ENCODE measurements at regions not wholly inside any gene's neighbourhood (a gene's known extent, or its start where the extent isn't known, plus 50 kb on each side); places are given as distances from the start of the nearest gene placed in this dataset.

GRCh38 chr6:27728442-27728841 is 183.8 kb downstream of the OR2B2 start:
- DNase-seq (ENCODE audit: low read depth, low spot score), result no peak
- H3K4me1 ChIP-seq (ENCODE audit: control insufficient read depth, extremely low read depth, insufficient read depth, low read length), result no peaks in the 10 kb centered on the region
- no peak overlapping the region for H3K4me2 ChIP-seq (ENCODE audit: insufficient read depth, low read length)
- intact Hi-C loops (cut with micrococcal nuclease), result no loop called here
- H3K9me3 ChIP-seq (replicated peaks; ENCODE audit: control insufficient read depth, insufficient read depth, low read length), result no peaks in the 10 kb centered on the region
- ChIA-PET POLR2A (no interaction called here), CTCF (no interaction called here)
- no peaks in the 10 kb centered on the region for H3K27me3 ChIP-seq (ENCODE audit: control insufficient read depth in 2 of 2, insufficient read depth in 2 of 2, low read length in 2 of 2)
- H3K9me1 ChIP-seq (replicated peaks; ENCODE audit: control insufficient read depth, extremely low read depth, insufficient read depth, low read length), result no peaks in the 10 kb centered on the region
- FAIRE-seq, result no peak
- TF ChIP-seq JUN (IDR thresholded peaks at IDR 0.05; ENCODE audit: borderline replicate concordance, insufficient read depth, insufficient read length, low read depth), result no peak
- no peak for TF ChIP-seq POLR2AphosphoS5 (IDR thresholded peaks at IDR 0.05; ENCODE audit: insufficient read depth, low read depth, low read length)
- no peak for TF ChIP-seq EZH2 (IDR thresholded peaks at IDR 0.05; ENCODE audit: borderline replicate concordance, low read depth, low read length, severe bottlenecking)
- TF ChIP-seq FOS (IDR thresholded peaks at IDR 0.05; ENCODE audit: borderline replicate concordance, insufficient read depth, low read length), result no peak
- no peak for TF ChIP-seq GATA2 (IDR thresholded peaks at IDR 0.05; ENCODE audit: insufficient read depth, insufficient read length, low read depth, low read length)
- no peak for TF ChIP-seq POLR2A (IDR thresholded peaks at IDR 0.05; ENCODE audit: low read depth, low read length)
- no peak for TF ChIP-seq CTCF (IDR thresholded peaks at IDR 0.05; ENCODE audit: extremely low read depth in 1 of 2, insufficient read depth in 1 of 2, low read depth in 1 of 2, low read length in 2 of 2)
- TF ChIP-seq, protein P1, sequence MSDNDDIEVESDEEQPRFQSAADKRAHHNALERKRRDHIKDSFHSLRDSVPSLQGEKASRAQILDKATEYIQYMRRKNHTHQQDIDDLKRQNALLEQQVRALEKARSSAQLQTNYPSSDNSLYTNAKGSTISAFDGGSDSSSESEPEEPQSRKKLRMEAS (IDR thresholded peaks at IDR 0.05; ENCODE audit: insufficient read depth, insufficient read length), result no peak
- TF ChIP-seq MYC (IDR thresholded peaks at IDR 0.05; ENCODE audit: low read depth, low read length), result no peak
- no peak overlapping the region for H2AFZ ChIP-seq (ENCODE audit: low read depth, low read length)
- no peak overlapping the region for H3K4me3 ChIP-seq (replicated peaks in 1 of 3; ENCODE audit: insufficient read depth in 1 of 3, low read depth in 1 of 3, low read length in 3 of 3)
- BruUV-seq (replicated peaks), result no TSS peak
- H3K79me2 ChIP-seq (ENCODE audit: control insufficient read depth, insufficient read depth, low read length), result no peaks in the 10 kb centered on the region
- dilution Hi-C loops (cut with MboI; ENCODE audit: extremely low pct_ligation_motif_present, low sequenced_read_pairs), result no loop called here
- H3K36me3 ChIP-seq (ENCODE audit: control insufficient read depth in 2 of 2, extremely low read depth in 1 of 2, insufficient read depth in 2 of 2, low read length in 2 of 2), result no peaks in the 10 kb centered on the region
- no peak overlapping the region for H3K27ac ChIP-seq (ENCODE audit: insufficient read depth, low read depth, low read length)
- no peaks in the 10 kb centered on the region for H4K20me1 ChIP-seq (replicated peaks; ENCODE audit: control insufficient read depth, extremely low read depth, insufficient read depth, low read length)
- no peak overlapping the region for H3K9ac ChIP-seq (replicated peaks; ENCODE audit: extremely low read depth, insufficient read depth, low read length)

All from endothelial cell of umbilical vein (primary cell).